Mesenchymal stem cell (in vitro differentiated cells and primary cell): ENCODE measurements at regions not wholly inside any gene's neighbourhood (a gene's known extent, or its start where the extent isn't known, plus 50 kb on each side); places are given as distances from the start of the nearest gene placed in this dataset.

Source experiments
- DNase-seq: peaks from one replicate; pipeline ENCODE4 v3.0.0-alpha.2; 2013
- H2AFZ ChIP-seq: one replicate; pipeline ENCODE4 v1.6.1; 2013; ENCODE audit warnings: low read depth, mild to moderate bottlenecking, control low read depth, inconsistent platforms, low read length, moderate library complexity
- H2AK5ac ChIP-seq: 2 replicates; pipeline ENCODE4 v1.6.1; 2013; ENCODE audit warnings: low read length, moderate library complexity, mild to moderate bottlenecking, inconsistent platforms; ENCODE audit not compliant: severe bottlenecking
- H2BK120ac ChIP-seq: one replicate; pipeline ENCODE4 v1.6.1; 2013; ENCODE audit warnings: low read depth, mild to moderate bottlenecking, inconsistent platforms, low read length, moderate library complexity
- H2BK12ac ChIP-seq, 2 experiments: one replicate each; pipeline ENCODE4 v1.6.1; 2013; ENCODE audit warnings: inconsistent platforms in 2 of 2, low read length in 2 of 2, mild to moderate bottlenecking in 2 of 2, moderate library complexity in 2 of 2, control low read depth in 1 of 2
- H2BK15ac ChIP-seq: one replicate; pipeline ENCODE4 v1.6.1; 2013; ENCODE audit warnings: mild to moderate bottlenecking, low read depth, inconsistent platforms; ENCODE audit not compliant: poor library complexity, severe bottlenecking
- H2BK5ac ChIP-seq: 2 replicates; pipeline ENCODE4 v1.6.1; 2013; ENCODE audit warnings: low read depth, mild to moderate bottlenecking, low read length, control low read depth, inconsistent platforms; ENCODE audit not compliant: poor library complexity, severe bottlenecking
- H3K14ac ChIP-seq, 2 experiments: one replicate each; pipeline ENCODE4 v1.6.1; 2013; ENCODE audit warnings: inconsistent platforms in 2 of 2, low read length in 2 of 2, control low read depth in 1 of 2, mild to moderate bottlenecking in 1 of 2, moderate library complexity in 1 of 2
- H3K18ac ChIP-seq, 2 experiments: one replicate each; pipeline ENCODE4 v1.6.1; 2013; ENCODE audit warnings: inconsistent platforms in 2 of 2, low read length in 2 of 2, control low read depth in 1 of 2, low read depth in 1 of 2, mild to moderate bottlenecking in 1 of 2
- H3K23ac ChIP-seq, 2 experiments: one replicate each; pipeline ENCODE4 v1.6.1; 2013; ENCODE audit warnings: inconsistent platforms in 2 of 2, low read length in 2 of 2, mild to moderate bottlenecking in 2 of 2, moderate library complexity in 2 of 2, control low read depth in 1 of 2
- H3K27ac ChIP-seq: 2 replicates; pipeline ENCODE4 v1.5.1; 2013; ENCODE audit warnings: mild to moderate bottlenecking, moderate library complexity, low read length, control low read depth, inconsistent platforms; ENCODE audit not compliant: poor library complexity, severe bottlenecking
- H3K27me3 ChIP-seq, 2 experiments: 2 replicates each; pipeline versions ENCODE4 v1.6.1 to v1.7.0; 2013; ENCODE audit warnings: low read length in 2 of 2, mild to moderate bottlenecking in 2 of 2, moderate library complexity in 2 of 2, control low read depth in 1 of 2, inconsistent platforms in 1 of 2; ENCODE audit not compliant: control insufficient read depth in 1 of 2, insufficient read depth in 1 of 2
- H3K36me3 ChIP-seq, 2 experiments: 2 replicates each; pipeline versions ENCODE4 v1.6.1 to v1.7.0; 2013; ENCODE audit warnings: low read length in 2 of 2, control low read depth in 1 of 2, inconsistent platforms in 1 of 2, low read depth in 1 of 2, mild to moderate bottlenecking in 1 of 2; ENCODE audit not compliant: insufficient read depth in 2 of 2, control insufficient read depth in 1 of 2
- H3K4ac ChIP-seq, 2 experiments: one replicate each; pipeline ENCODE4 v1.6.1; 2013; ENCODE audit warnings: inconsistent platforms in 2 of 2, low read length in 2 of 2, mild to moderate bottlenecking in 2 of 2, moderate library complexity in 2 of 2, control low read depth in 1 of 2, low read depth in 1 of 2
- H3K4me1 ChIP-seq: 2 replicates; pipeline ENCODE4 v1.6.1; 2013; ENCODE audit warnings: low read depth, low read length, control low read depth; ENCODE audit not compliant: control insufficient read depth, insufficient read depth
- H3K4me2 ChIP-seq: 2 replicates; pipeline ENCODE4 v1.6.1; 2013; ENCODE audit warnings: low read length, mild to moderate bottlenecking, inconsistent platforms; ENCODE audit not compliant: poor library complexity, severe bottlenecking
- H3K4me3 ChIP-seq, 2 experiments: 2 replicates each; pipeline versions ENCODE4 v1.5.1 to v1.7.0; 2013; ENCODE audit warnings: low read length in 2 of 2, mild to moderate bottlenecking in 2 of 2, control low read depth in 1 of 2, low read depth in 1 of 2; ENCODE audit not compliant: insufficient read depth in 1 of 2
- H3K79me1 ChIP-seq: replicated peaks from 2 replicates; pipeline ENCODE4 v1.6.1; 2013; ENCODE audit warnings: mild to moderate bottlenecking, control low read depth, low read length, inconsistent platforms; ENCODE audit not compliant: poor library complexity, severe bottlenecking
- H3K9ac ChIP-seq: 2 replicates; pipeline ENCODE4 v1.7.0; 2013; ENCODE audit warnings: mild to moderate bottlenecking, low read length, moderate library complexity
- H3K9me3 ChIP-seq: 2 replicates; pipeline ENCODE4 v1.7.0; 2013; ENCODE audit warnings: mild to moderate bottlenecking, low read length; ENCODE audit not compliant: control insufficient read depth
- H4K8ac ChIP-seq: one replicate; pipeline ENCODE4 v1.6.1; 2013; ENCODE audit warnings: inconsistent platforms, mild to moderate bottlenecking, low read length, moderate library complexity
- H4K91ac ChIP-seq: one replicate; pipeline ENCODE4 v1.6.1; 2013; ENCODE audit warnings: mild to moderate bottlenecking, low read length, inconsistent platforms
- WGBS: methylation state at CpG from one replicate; pipeline ENCODE4 v1.1.7; 2013; ENCODE audit warnings: mixed read lengths; 5-methylcytosine and 5-hydroxymethylcytosine counted together

DNA sequence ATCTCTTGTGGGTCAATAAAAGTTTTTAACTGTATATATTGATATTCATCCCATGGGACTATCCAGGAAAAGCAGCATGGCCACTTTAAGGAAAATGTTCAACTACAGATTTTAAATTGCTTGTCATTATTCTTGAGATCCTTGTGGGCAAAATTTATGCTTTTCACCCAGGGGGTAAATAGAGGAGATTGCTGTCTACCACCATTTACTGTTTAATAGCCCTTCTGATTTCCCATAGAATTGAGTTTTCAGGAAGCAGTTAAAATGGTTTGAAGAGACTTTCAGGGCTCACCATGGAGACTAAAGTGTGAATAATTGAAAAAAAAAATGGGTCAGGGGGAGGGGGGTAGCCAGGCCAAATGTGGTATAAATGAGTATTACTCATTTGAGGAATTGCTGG is 901.1 kb upstream of the POT1 start:
- no peak overlapping the region for H3K4me3 ChIP-seq
- peaks cover 16% of the 10 kb centered on the region for H3K9me3 ChIP-seq
- H3K27ac ChIP-seq, result no peak overlapping the region
- H2BK120ac ChIP-seq, result no peak overlapping the region
- no peak overlapping the region for H2BK15ac ChIP-seq
- H3K9ac ChIP-seq, result no peak overlapping the region
- H3K4ac ChIP-seq, result no peak overlapping the region
- no peak for DNase-seq
- no peaks in the 10 kb centered on the region for H3K79me1 ChIP-seq
- H2AK5ac ChIP-seq, result no peak overlapping the region
- no peak overlapping the region for H3K23ac ChIP-seq
- no peak overlapping the region for H3K4me2 ChIP-seq
- no peak overlapping the region for H3K14ac ChIP-seq
- H2BK12ac ChIP-seq, result no peak overlapping the region
- no peaks in the 10 kb centered on the region for H3K27me3 ChIP-seq
- no peaks in the 10 kb centered on the region for H3K36me3 ChIP-seq
- no peaks in the 10 kb centered on the region for H3K4me1 ChIP-seq
- no peak overlapping the region for H2BK5ac ChIP-seq
- H4K91ac ChIP-seq, result no peak overlapping the region
- no peak overlapping the region for H3K18ac ChIP-seq
- no peak overlapping the region for H2AFZ ChIP-seq
- H4K8ac ChIP-seq, result no peak overlapping the region

- 75% methylated on average over 3 of the region's 3 CpGs for WGBS
- no peak overlapping the region for H2AFZ ChIP-seq
- H2AK5ac ChIP-seq, result no peak overlapping the region
- H3K27ac ChIP-seq, result no peak overlapping the region
- H3K23ac ChIP-seq, result no peak overlapping the region
- H3K79me1 ChIP-seq, result no peaks in the 10 kb centered on the region
- no peak overlapping the region for H3K4me2 ChIP-seq
- no peak overlapping the region for H4K91ac ChIP-seq
- H3K36me3 ChIP-seq, result no peaks in the 10 kb centered on the region
- H2BK120ac ChIP-seq, result no peak overlapping the region
- no peak overlapping the region for H2BK15ac ChIP-seq
- H3K27me3 ChIP-seq, result no peaks in the 10 kb centered on the region
- H3K18ac ChIP-seq, result no peak overlapping the region
- no peaks in the 10 kb centered on the region for H3K4me1 ChIP-seq
- H3K4me3 ChIP-seq, result no peak overlapping the region
- no peak overlapping the region for H3K14ac ChIP-seq
- peaks cover 11% of the 10 kb centered on the region for H3K9me3 ChIP-seq
- no peak overlapping the region for H3K9ac ChIP-seq
- no peak overlapping the region for H3K4ac ChIP-seq
- no peak overlapping the region for H2BK5ac ChIP-seq
- no peak for DNase-seq
- no peak overlapping the region for H4K8ac ChIP-seq
- H2BK12ac ChIP-seq, result no peak overlapping the region
Observed at GRCh38 chr7:125828153-125828700, 898.6 kb upstream of the POT1 start.

- no peak overlapping the region for H3K9ac ChIP-seq
- H4K8ac ChIP-seq, result no peak overlapping the region
- H3K4me3 ChIP-seq, result no peak overlapping the region
- peaks cover 5% of the 10 kb centered on the region for H3K9me3 ChIP-seq
- no peak for DNase-seq
- no peak overlapping the region for H3K4ac ChIP-seq
- no peak overlapping the region for H4K91ac ChIP-seq
- H3K79me1 ChIP-seq, result no peaks in the 10 kb centered on the region
- no peak overlapping the region for H3K14ac ChIP-seq
- H2BK15ac ChIP-seq, result no peak overlapping the region
- no peak overlapping the region for H3K23ac ChIP-seq
- no peak overlapping the region for H2AK5ac ChIP-seq
- no peaks in the 10 kb centered on the region for H3K27me3 ChIP-seq
- no peak overlapping the region for H3K18ac ChIP-seq
- no peak overlapping the region for H3K4me2 ChIP-seq
- no peak overlapping the region for H2BK5ac ChIP-seq
- no peaks in the 10 kb centered on the region for H3K36me3 ChIP-seq
- H2BK120ac ChIP-seq, result no peak overlapping the region
- H3K4me1 ChIP-seq, result no peaks in the 10 kb centered on the region
- no peak overlapping the region for H2AFZ ChIP-seq
- no peak overlapping the region for H2BK12ac ChIP-seq
- no peak overlapping the region for H3K27ac ChIP-seq
Observed at GRCh38 chr7:125823538-125823937, 893.9 kb upstream of the POT1 start.

- Histone ChIP-seq H3K36me3 (no peaks in the 10 kb centered on the region), H3K18ac (no peak overlapping the region), H2BK12ac (no peak overlapping the region), H3K23ac (no peak overlapping the region), H3K79me1 (no peaks in the 10 kb centered on the region), H3K14ac (no peak overlapping the region), H2BK15ac (no peak overlapping the region), H3K27me3 (no peaks in the 10 kb centered on the region), H3K9ac (no peak overlapping the region), H4K8ac (no peak overlapping the region), H2BK120ac (no peak overlapping the region), H3K9me3 (peaks cover 5% of the 10 kb centered on the region), H3K4me3 (no peak overlapping the region), H2BK5ac (no peak overlapping the region), H3K4me2 (no peak overlapping the region), H3K4me1 (no peaks in the 10 kb centered on the region), H2AFZ (no peak overlapping the region), H3K27ac (no peak overlapping the region), H2AK5ac (no peak overlapping the region), H4K91ac (no peak overlapping the region), H3K4ac (no peak overlapping the region)
- DNase-seq, result no peak
Observed at GRCh38 chr7:125820495-125820894, 890.9 kb upstream of the POT1 start.
